Vagina (tissue), 2 donors: ENCODE measurements at regions not wholly inside any gene's neighbourhood (a gene's known extent, or its start where the extent isn't known, plus 50 kb on each side); places are given as distances from the start of the nearest gene placed in this dataset.
"Not testable (repeated sequence)": the region's sequence is repeated elsewhere in the genome, so short reads cannot be mapped to it uniquely, and the experiment has no call there.

Experiments
- DNase-seq, 2 donors: peaks; one replicate each; pipeline ENCODE4 v3.0.0-alpha.2; 2017; ENCODE audit errors: extremely low spot score in 2 of 2
- H3K27ac ChIP-seq: fragments of 200-600 bp; sonication (generic); one replicate; pipeline ENCODE4 v1.5.1; 2019
- H3K27me3 ChIP-seq: fragments of 200-600 bp; sonication (generic); one replicate; pipeline ENCODE4 v1.5.1; 2019
- H3K36me3 ChIP-seq, 2 donors: fragments of 200-600 bp; sonication (generic); one replicate each; pipeline ENCODE4 v1.5.1; 2017 to 2019
- H3K4me1 ChIP-seq: fragments of 200-600 bp; sonication (generic); one replicate; pipeline ENCODE4 v1.5.1; 2019
- H3K4me3 ChIP-seq, 2 donors: fragments of 200-600 bp; sonication (generic); 1 replicate in 1 of 2; 2 replicates in 1 of 2; pipeline ENCODE4 v1.5.1; 2016 to 2019
- H3K9me3 ChIP-seq: fragments of 200-600 bp; sonication (generic); one replicate; pipeline ENCODE4 v1.5.1; 2019
- POLR2A ChIP-seq, 2 donors: fragments of 450-650 bp; IDR thresholded peaks; one replicate each; pipeline ENCODE4 v1.6.1; 2017; ENCODE audit warnings: antibody characterized with exemption in 2 of 2, mild to moderate bottlenecking in 2 of 2, moderate library complexity in 2 of 2
- POLR2AphosphoS5 ChIP-seq, 2 donors: sonication (generic); formaldehyde crosslinking; IDR thresholded peaks; one replicate each; pipeline ENCODE4 v1.9.0; 2017; ENCODE audit warnings: antibody characterized with exemption in 2 of 2, mild to moderate bottlenecking in 2 of 2, low read depth in 1 of 2; ENCODE audit not compliant: insufficient read depth in 1 of 2
- intact Hi-C: fragments of 100-400 bp; cut with DNase I; formaldehyde crosslinking; loops from one replicate; pipeline ENCODE4 v1.15.1; 2023
- TF ChIP-seq, protein P1 (sequence below), 3 experiments: fragments of 450-650 bp in 2 of 3; fragments of 200-600 bp in 1 of 3; sonication (generic) in 1 of 3; IDR thresholded peaks; one replicate each; pipeline ENCODE4 v1.5.1; 2017 to 2019; ENCODE audit warnings: antibody characterized with exemption in 3 of 3, mild to moderate bottlenecking in 2 of 3, moderate library complexity in 2 of 3

DNA sequence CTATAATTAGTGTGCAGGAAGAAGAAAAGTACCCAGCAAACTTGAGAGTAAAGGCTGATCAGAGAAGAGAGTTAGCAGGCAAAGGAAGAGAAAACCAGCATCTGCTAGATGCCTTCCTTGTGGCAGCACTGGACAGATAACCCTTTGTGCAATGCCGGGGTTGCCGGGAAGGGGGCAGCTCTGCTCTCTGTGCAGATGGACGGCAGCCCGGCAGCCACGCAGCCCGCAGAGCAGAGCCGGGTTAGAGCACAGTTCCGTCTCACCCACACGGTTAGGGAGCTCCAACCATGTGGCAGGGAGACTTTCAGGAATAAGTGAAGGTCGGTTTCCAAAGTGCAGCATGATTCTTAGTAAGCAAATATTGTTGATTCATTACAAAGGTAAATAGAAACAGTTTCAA is 80.0 kb upstream of the RPS6KA2 start:
- H3K36me3 ChIP-seq = no peaks in the 10 kb centered on the region
- H3K9me3 ChIP-seq = no peaks in the 10 kb centered on the region
- TF ChIP-seq POLR2A (IDR thresholded peaks at IDR 0.05) (no peak), POLR2AphosphoS5 (IDR thresholded peaks at IDR 0.05; ENCODE audit: insufficient read depth in 1 of 2, low read depth in 1 of 2) (no peak)
- TF ChIP-seq, protein P1, sequence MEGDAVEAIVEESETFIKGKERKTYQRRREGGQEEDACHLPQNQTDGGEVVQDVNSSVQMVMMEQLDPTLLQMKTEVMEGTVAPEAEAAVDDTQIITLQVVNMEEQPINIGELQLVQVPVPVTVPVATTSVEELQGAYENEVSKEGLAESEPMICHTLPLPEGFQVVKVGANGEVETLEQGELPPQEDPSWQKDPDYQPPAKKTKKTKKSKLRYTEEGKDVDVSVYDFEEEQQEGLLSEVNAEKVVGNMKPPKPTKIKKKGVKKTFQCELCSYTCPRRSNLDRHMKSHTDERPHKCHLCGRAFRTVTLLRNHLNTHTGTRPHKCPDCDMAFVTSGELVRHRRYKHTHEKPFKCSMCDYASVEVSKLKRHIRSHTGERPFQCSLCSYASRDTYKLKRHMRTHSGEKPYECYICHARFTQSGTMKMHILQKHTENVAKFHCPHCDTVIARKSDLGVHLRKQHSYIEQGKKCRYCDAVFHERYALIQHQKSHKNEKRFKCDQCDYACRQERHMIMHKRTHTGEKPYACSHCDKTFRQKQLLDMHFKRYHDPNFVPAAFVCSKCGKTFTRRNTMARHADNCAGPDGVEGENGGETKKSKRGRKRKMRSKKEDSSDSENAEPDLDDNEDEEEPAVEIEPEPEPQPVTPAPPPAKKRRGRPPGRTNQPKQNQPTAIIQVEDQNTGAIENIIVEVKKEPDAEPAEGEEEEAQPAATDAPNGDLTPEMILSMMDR (IDR thresholded peaks at IDR 0.05) = no peak
- no peak overlapping the region for H3K27ac ChIP-seq
- H3K4me1 ChIP-seq = no peaks in the 10 kb centered on the region
- H3K4me3 ChIP-seq = no peak overlapping the region
- intact Hi-C loops = no loop called here
- H3K27me3 ChIP-seq = no peaks in the 10 kb centered on the region
- no peak for DNase-seq

DNA sequence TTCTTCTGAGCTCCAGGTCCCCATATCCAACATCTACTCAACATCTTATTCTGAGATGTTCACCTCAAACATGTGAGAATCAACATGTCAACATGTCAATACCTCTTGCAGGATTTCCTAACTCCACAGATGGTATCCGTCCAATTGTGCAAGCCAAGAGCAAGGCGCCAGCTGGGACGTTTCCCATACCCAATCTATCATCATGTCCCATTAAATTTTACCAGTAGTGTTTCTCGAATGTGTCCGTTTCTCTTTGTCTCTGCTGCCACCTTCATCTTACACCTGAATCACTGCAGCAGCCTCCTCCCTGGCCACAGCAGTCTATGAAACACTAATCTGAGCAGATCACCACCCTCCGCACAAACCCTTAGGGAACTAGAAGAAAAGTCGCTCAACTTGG is 78.0 kb upstream of the RPS6KA2 start:
- DNase-seq = no peak
- H3K9me3 ChIP-seq = no peaks in the 10 kb centered on the region
- no peak for TF ChIP-seq POLR2A (IDR thresholded peaks at IDR 0.05)
- TF ChIP-seq, protein P1 (IDR thresholded peaks at IDR 0.05) = no peak
- no peak for TF ChIP-seq POLR2AphosphoS5 (IDR thresholded peaks at IDR 0.05; ENCODE audit: insufficient read depth in 1 of 2, low read depth in 1 of 2)

DNA sequence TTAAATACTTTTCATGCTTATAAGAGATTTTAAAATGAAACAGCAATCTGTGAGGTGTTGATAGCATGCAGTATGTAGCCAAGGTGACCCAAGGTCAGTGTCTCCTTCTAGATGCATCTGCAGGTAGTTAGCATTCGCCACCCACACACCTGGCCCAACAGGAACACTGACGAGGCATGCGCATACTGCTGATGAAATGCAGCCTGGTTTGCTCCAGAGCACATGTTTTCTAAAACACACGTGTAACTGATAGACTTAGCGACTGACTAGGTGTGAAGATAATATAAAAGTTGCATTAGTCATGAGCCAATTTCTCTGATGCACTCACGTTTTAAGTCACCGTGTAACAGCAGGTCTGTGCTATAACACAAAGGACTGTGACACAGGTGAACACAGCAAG is 77.1 kb upstream of the RPS6KA2 start:
- no peaks in the 10 kb centered on the region for H3K27me3 ChIP-seq
- no peaks in the 10 kb centered on the region for H3K9me3 ChIP-seq
- no peak overlapping the region for H3K4me3 ChIP-seq
- TF ChIP-seq POLR2A (IDR thresholded peaks at IDR 0.05) (no peak), POLR2AphosphoS5 (IDR thresholded peaks at IDR 0.05; ENCODE audit: insufficient read depth in 1 of 2, low read depth in 1 of 2) (no peak)
- TF ChIP-seq, protein P1 (IDR thresholded peaks at IDR 0.05) = no peak
- H3K27ac ChIP-seq = no peak overlapping the region
- no peaks in the 10 kb centered on the region for H3K4me1 ChIP-seq
- no peak for DNase-seq
- H3K36me3 ChIP-seq = no peaks in the 10 kb centered on the region
- intact Hi-C loops = no loop called here

More for the DNA sequence above, 78.0 kb upstream of the RPS6KA2 start:
- intact Hi-C loops = no loop called here
- Histone ChIP-seq H3K27me3 (no peaks in the 10 kb centered on the region), H3K27ac (no peak overlapping the region), H3K36me3 (no peaks in the 10 kb centered on the region), H3K4me3 (no peak overlapping the region), H3K4me1 (no peaks in the 10 kb centered on the region)

- TF ChIP-seq, protein P1 (IDR thresholded peaks at IDR 0.05) = no peak
- no peak for TF ChIP-seq POLR2A (IDR thresholded peaks at IDR 0.05)
- H3K4me1 ChIP-seq = no peaks in the 10 kb centered on the region
- H3K36me3 ChIP-seq = no peaks in the 10 kb centered on the region
- H3K27ac ChIP-seq = no peak overlapping the region
- H3K27me3 ChIP-seq = no peaks in the 10 kb centered on the region
- intact Hi-C loops = no loop called here
- no peaks in the 10 kb centered on the region for H3K9me3 ChIP-seq
- no peak for DNase-seq
- no peak overlapping the region for H3K4me3 ChIP-seq
Observed at GRCh38 chr6:166703149-166703710, 76.2 kb upstream of the RPS6KA2 start.

- H3K36me3 ChIP-seq, DNase-seq, H3K27ac ChIP-seq, H3K4me3 ChIP-seq, intact Hi-C loops, H3K4me1 ChIP-seq, H3K9me3 ChIP-seq, H3K27me3 ChIP-seq: not testable (repeated sequence)
Observed at GRCh38 chr6:166701424-166701823, 74.4 kb upstream of the RPS6KA2 start.

DNA sequence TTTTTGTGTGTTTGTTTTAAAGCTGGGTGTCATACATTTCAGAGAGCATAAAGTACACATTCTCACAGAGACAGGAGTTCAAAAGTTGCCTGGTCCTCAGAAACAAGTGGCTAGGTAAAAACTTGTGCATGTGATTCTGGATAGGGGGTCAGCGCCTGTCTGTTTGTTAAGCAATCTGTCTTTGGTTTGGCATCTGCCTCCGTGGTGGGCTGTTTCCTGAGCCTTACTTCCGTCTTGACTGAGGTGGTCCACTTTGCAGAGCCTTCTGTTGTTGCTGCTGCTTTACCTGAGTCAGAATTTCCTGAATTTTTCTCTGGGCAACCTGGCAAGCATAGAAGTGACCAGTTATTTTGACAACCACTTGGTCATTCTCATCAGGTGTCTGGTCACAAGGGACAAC is 73.8 kb upstream of the RPS6KA2 start:
- H3K27me3 ChIP-seq, H3K4me3 ChIP-seq, H3K4me1 ChIP-seq, DNase-seq, H3K9me3 ChIP-seq, H3K36me3 ChIP-seq, intact Hi-C loops, H3K27ac ChIP-seq: not testable (repeated sequence)
